Fibroblast of lung (primary cell): ENCODE measurements at regions not wholly inside any gene's neighbourhood (a gene's known extent, or its start where the extent isn't known, plus 50 kb on each side); places are given as distances from the start of the nearest gene placed in this dataset.

Source experiments
- DNase-seq, 2 donors: peaks; one replicate each; pipeline versions ENCODE4 v3.0.0 to v3.0.0-alpha.2; 2010; ENCODE audit warnings: low read depth in 2 of 2
- H2AFZ ChIP-seq: 2 replicates; pipeline ENCODE4 v1.5.1; 2012; ENCODE audit warnings: low read length, control low read depth, inconsistent platforms
- H3K27ac ChIP-seq: 2 replicates; pipeline ENCODE4 v1.5.1; 2011; ENCODE audit warnings: low read length, control low read depth; ENCODE audit not compliant: insufficient read depth
- H3K27me3 ChIP-seq: 2 replicates; pipeline ENCODE4 v1.5.1; 2011; ENCODE audit warnings: mild to moderate bottlenecking, low read length; ENCODE audit not compliant: control insufficient read depth, insufficient read depth
- H3K36me3 ChIP-seq: 2 replicates; pipeline ENCODE4 v1.5.1; 2011; ENCODE audit warnings: low read length; ENCODE audit not compliant: control insufficient read depth, insufficient read depth
- H3K4me1 ChIP-seq: 2 replicates; pipeline ENCODE4 v1.5.1; 2011; ENCODE audit warnings: low read length; ENCODE audit not compliant: control insufficient read depth, insufficient read depth; ENCODE audit errors: extremely low read depth
- H3K4me2 ChIP-seq: 2 replicates; pipeline ENCODE4 v1.5.1; 2011; ENCODE audit warnings: low read length, control low read depth; ENCODE audit not compliant: insufficient read depth; ENCODE audit errors: extremely low read depth
- H3K4me3 ChIP-seq, 4 experiments: fragments of 200-600 bp in 1 of 4; sonication (generic) in 1 of 4; replicated peaks in 1 of 4; 2 replicates each; pipeline ENCODE4 v1.5.1; 2011 to 2016; ENCODE audit warnings: low read length in 4 of 4, low read depth in 3 of 4, mild to moderate bottlenecking in 3 of 4, control low read depth in 2 of 4, inconsistent platforms in 1 of 4, mixed read lengths in 1 of 4; ENCODE audit not compliant: insufficient read depth in 1 of 4; ENCODE audit errors: control extremely low read depth in 1 of 4
- H3K79me2 ChIP-seq: 2 replicates; pipeline ENCODE4 v1.5.1; 2012; ENCODE audit warnings: mild to moderate bottlenecking, low read length, inconsistent platforms; ENCODE audit not compliant: control insufficient read depth, insufficient read depth
- H3K9ac ChIP-seq: 2 replicates; pipeline ENCODE4 v1.5.1; 2011; ENCODE audit warnings: mild to moderate bottlenecking, low read length, control low read depth; ENCODE audit not compliant: insufficient read depth
- H3K9me3 ChIP-seq: 2 replicates; pipeline ENCODE4 v1.5.1; 2012; ENCODE audit warnings: low read depth, low read length; ENCODE audit not compliant: control insufficient read depth, insufficient read depth
- H4K20me1 ChIP-seq: 2 replicates; pipeline ENCODE4 v1.5.1; 2011; ENCODE audit warnings: low read length; ENCODE audit not compliant: control insufficient read depth, insufficient read depth; ENCODE audit errors: extremely low read depth
- CTCF ChIP-seq, 2 donors: IDR thresholded peaks in 1 of 2; conservative IDR thresholded peaks in 1 of 2; 1 replicate in 1 of 2; 2 replicates in 1 of 2; pipeline ENCODE4 v1.5.1; 2011 to 2012; ENCODE audit warnings: low read length in 2 of 2, control low read depth in 1 of 2, inconsistent platforms in 1 of 2, low read depth in 1 of 2, mild to moderate bottlenecking in 1 of 2
- EZH2 ChIP-seq: IDR thresholded peaks from 2 replicates; pipeline ENCODE4 v1.5.1; 2012; ENCODE audit warnings: low read length, control low read depth, mild to moderate bottlenecking; ENCODE audit errors: missing control alignments

GRCh38 chr12:47306130-47306529, 226.4 kb upstream of the AMIGO2 start:
- Histone ChIP-seq H3K79me2 (no peaks in the 10 kb centered on the region), H3K27ac (no peak overlapping the region), H3K9me3 (no peaks in the 10 kb centered on the region), H3K9ac (no peak overlapping the region), H2AFZ (no peak overlapping the region), H4K20me1 (no peaks in the 10 kb centered on the region), H3K4me2 (no peak overlapping the region), H3K4me1 (no peaks in the 10 kb centered on the region), H3K4me3 (no peak overlapping the region), H3K36me3 (no peaks in the 10 kb centered on the region), H3K27me3 (no peaks in the 10 kb centered on the region)
- no peak for TF ChIP-seq EZH2
- no peak for TF ChIP-seq CTCF (conservative IDR thresholded peaks at IDR 0.05 in 1 of 2, IDR thresholded peaks at IDR 0.05 in 1 of 2; ENCODE audit: low read depth in 1 of 2, low read length in 2 of 2)
- DNase-seq: no peak

GRCh38 chr12:47305464-47305863, 225.7 kb upstream of the AMIGO2 start:
- Histone ChIP-seq H3K27ac (no peak overlapping the region), H3K4me2 (no peak overlapping the region), H3K79me2 (no peaks in the 10 kb centered on the region), H3K36me3 (no peaks in the 10 kb centered on the region), H2AFZ (no peak overlapping the region), H3K4me1 (no peaks in the 10 kb centered on the region), H3K9ac (no peak overlapping the region), H3K4me3 (no peak overlapping the region), H3K9me3 (no peaks in the 10 kb centered on the region), H4K20me1 (no peaks in the 10 kb centered on the region), H3K27me3 (no peaks in the 10 kb centered on the region)
- TF ChIP-seq EZH2: no peak
- no peak for TF ChIP-seq CTCF (conservative IDR thresholded peaks at IDR 0.05 in 1 of 2, IDR thresholded peaks at IDR 0.05 in 1 of 2; ENCODE audit: low read depth in 1 of 2, low read length in 2 of 2)
- DNase-seq: no peak

GRCh38 chr12:47303995-47304560, 224.3 kb upstream of the AMIGO2 start:
- Histone ChIP-seq H4K20me1 (no peaks in the 10 kb centered on the region), H3K27ac (no peak overlapping the region), H2AFZ (no peak overlapping the region), H3K4me2 (no peak overlapping the region), H3K79me2 (no peaks in the 10 kb centered on the region), H3K27me3 (no peaks in the 10 kb centered on the region), H3K9me3 (no peaks in the 10 kb centered on the region), H3K36me3 (no peaks in the 10 kb centered on the region), H3K9ac (no peak overlapping the region), H3K4me3 (no peak overlapping the region), H3K4me1 (no peaks in the 10 kb centered on the region)
- TF ChIP-seq EZH2 (no peak), CTCF (conservative IDR thresholded peaks at IDR 0.05 in 1 of 2, IDR thresholded peaks at IDR 0.05 in 1 of 2; ENCODE audit: low read depth in 1 of 2, low read length in 2 of 2) (no peak)
- DNase-seq: no peak
